ENCODE measurements at regions not wholly inside any gene's neighbourhood (a gene's known extent, or its start where the extent isn't known, plus 50 kb on each side); places are given as distances from the start of the nearest gene placed in this dataset.
A peak's percentile ranks its signal among the peaks of the same experiment; 100 is the strongest.
"Not testable (repeated sequence)": the region's sequence is repeated elsewhere in the genome, so short reads cannot be mapped to it uniquely, and the experiment has no call there.

DNA sequence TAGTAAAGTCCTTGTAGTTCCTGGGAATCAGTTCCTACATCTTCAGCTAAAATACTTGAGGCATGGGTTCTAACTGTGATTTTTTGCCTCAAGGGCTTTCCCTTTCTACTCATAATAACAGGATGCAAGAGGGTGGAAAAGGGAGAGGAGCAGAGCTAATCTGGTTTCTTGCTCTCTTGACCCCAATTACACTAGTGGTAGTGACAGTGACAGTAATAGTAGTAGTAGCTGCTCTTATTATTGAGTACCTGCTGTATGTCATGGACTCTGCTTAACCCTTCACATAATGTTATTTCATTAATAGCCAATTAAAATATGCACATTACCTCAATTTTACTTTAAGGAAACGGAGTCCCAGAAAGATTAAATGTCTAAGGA lies 214.8 kb upstream of the HNRNPA3 start:
- DNase-seq, result no peak
- in situ Hi-C loops (cut with HindIII; ENCODE audit: low pct_ligation_motif_present, low sequenced_read_pairs), result no loop called here
- H3K27ac ChIP-seq, result no peak overlapping the region
- H3K27me3 ChIP-seq (replicated peaks), result no peaks in the 10 kb centered on the region
- H3K4me3 ChIP-seq (ENCODE audit: low read depth, low read length), result no peak overlapping the region
- no peaks in the 10 kb centered on the region for H3K36me3 ChIP-seq (replicated peaks)
- TF ChIP-seq, protein P1, sequence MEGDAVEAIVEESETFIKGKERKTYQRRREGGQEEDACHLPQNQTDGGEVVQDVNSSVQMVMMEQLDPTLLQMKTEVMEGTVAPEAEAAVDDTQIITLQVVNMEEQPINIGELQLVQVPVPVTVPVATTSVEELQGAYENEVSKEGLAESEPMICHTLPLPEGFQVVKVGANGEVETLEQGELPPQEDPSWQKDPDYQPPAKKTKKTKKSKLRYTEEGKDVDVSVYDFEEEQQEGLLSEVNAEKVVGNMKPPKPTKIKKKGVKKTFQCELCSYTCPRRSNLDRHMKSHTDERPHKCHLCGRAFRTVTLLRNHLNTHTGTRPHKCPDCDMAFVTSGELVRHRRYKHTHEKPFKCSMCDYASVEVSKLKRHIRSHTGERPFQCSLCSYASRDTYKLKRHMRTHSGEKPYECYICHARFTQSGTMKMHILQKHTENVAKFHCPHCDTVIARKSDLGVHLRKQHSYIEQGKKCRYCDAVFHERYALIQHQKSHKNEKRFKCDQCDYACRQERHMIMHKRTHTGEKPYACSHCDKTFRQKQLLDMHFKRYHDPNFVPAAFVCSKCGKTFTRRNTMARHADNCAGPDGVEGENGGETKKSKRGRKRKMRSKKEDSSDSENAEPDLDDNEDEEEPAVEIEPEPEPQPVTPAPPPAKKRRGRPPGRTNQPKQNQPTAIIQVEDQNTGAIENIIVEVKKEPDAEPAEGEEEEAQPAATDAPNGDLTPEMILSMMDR (IDR thresholded peaks at IDR 0.05; ENCODE audit: low read depth, low read length, missing control alignments), result no peak

DNA sequence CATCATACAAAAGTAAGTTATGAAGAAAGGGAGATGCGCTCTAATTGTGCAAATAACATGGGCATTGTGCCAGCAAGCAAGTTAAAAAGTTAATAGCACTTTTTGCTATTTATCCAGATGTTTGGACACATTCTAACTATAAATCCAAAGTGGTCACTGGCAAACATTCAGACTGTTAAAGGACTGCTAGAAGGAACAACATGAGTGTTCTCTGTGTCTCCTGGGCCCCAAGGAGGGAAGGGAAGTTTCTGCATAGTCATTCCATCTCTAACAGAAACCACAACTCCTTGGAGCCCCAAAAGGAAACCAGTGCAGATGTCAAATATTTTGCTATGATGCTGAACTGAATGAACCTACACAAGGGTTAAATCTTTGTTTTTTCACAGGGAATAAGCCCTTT lies 213.3 kb upstream of the HNRNPA3 start:
- H3K4me3 ChIP-seq (ENCODE audit: low read depth, low read length), result no peak overlapping the region
- TF ChIP-seq, protein P1 (IDR thresholded peaks at IDR 0.05; ENCODE audit: low read depth, low read length, missing control alignments), result no peak
- in situ Hi-C loops (cut with HindIII; ENCODE audit: low pct_ligation_motif_present, low sequenced_read_pairs), result no loop called here
- H3K27me3 ChIP-seq (replicated peaks), result no peaks in the 10 kb centered on the region
- no peak overlapping the region for H3K27ac ChIP-seq
- DNase-seq, result peak; percentile 20
- H3K36me3 ChIP-seq (replicated peaks), result no peaks in the 10 kb centered on the region

DNA sequence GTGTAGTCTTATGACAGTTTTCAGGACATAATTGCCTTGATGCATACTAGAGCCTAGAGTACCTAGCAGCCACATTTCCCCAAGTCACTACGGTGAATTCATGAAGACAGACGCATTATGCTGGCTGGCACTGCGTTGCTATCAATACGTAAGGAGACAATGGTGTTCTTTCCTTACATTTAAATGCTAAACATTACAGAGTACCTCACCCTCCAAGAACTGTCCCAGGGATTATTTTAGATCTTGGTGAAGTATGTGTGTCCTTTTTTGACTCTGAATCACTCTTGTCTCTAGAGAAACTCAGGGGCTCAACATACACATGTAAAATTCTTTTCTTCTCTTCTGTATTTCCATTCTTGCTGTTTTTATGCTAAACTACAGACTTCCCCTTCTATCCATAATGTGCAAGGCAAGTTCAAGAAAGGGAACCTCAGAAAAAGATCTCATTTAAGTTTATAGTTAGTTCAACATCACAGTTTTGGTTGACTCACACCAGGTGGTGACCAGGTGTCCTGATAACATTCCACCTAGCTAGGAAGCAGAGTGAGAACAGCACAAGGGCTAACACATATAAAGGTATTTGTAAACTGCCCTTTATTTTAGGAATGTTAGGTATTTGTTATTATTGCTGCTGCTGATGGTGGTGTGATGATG lies 212.4 kb upstream of the HNRNPA3 start:
- H3K27me3 ChIP-seq (replicated peaks), result no peaks in the 10 kb centered on the region
- TF ChIP-seq, protein P1 (IDR thresholded peaks at IDR 0.05; ENCODE audit: low read depth, low read length, missing control alignments), result no peak
- H3K27ac ChIP-seq, result no peak overlapping the region
- no peaks in the 10 kb centered on the region for H3K36me3 ChIP-seq (replicated peaks)
- H3K4me3 ChIP-seq (ENCODE audit: low read depth, low read length), result no peak overlapping the region
- no peak for DNase-seq
- in situ Hi-C loops (cut with HindIII; ENCODE audit: low pct_ligation_motif_present, low sequenced_read_pairs), result no loop called here

DNA sequence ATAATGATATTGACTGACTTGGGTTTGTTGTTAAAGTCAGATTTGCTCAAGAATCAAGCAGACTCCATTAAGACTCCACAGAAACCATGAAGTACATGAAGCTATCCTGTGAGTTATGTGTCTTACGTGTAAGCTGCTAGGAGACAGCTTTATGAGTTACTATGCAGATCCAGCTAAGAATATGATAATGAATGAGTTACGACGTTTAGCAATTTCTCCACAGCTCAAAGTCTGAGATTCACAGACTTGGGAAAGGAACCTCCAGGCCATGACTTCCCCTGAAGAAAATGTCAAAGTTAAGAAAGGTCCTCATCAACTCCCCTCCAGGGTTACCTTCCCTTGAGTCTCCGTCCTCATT lies 211.9 kb upstream of the HNRNPA3 start:
- TF ChIP-seq, protein P1 (IDR thresholded peaks at IDR 0.05; ENCODE audit: low read depth, low read length, missing control alignments), result no peak
- no peaks in the 10 kb centered on the region for H3K27me3 ChIP-seq (replicated peaks)
- in situ Hi-C loops (cut with HindIII; ENCODE audit: low pct_ligation_motif_present, low sequenced_read_pairs), result no loop called here
- H3K36me3 ChIP-seq (replicated peaks), result no peaks in the 10 kb centered on the region
- H3K27ac ChIP-seq, result no peak overlapping the region
- no peak overlapping the region for H3K4me3 ChIP-seq (ENCODE audit: low read depth, low read length)
- DNase-seq, result no peak

DNA sequence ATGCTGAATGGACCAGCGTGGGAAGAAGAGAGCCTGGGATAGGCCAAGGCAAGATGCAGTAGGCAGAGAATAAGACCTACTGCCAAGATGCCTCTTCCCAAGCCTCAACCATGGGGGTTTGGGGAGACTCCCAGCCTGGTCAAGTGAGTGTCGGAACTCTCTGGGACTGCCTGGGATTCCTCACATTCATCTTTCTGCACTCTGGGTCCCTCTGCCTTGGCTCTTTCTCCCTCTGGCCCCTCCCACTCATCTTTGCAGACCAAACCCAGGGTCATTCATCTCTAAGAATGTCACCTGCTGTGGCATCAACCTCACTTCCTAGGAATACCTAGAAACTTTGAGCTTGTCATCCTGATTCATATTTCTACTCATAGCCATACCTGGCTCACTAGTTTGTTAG lies 211.3 kb upstream of the HNRNPA3 start:
- Histone ChIP-seq H3K27me3 (replicated peaks) (no peaks in the 10 kb centered on the region), H3K4me3 (ENCODE audit: low read depth, low read length) (no peak overlapping the region), H3K36me3 (replicated peaks) (no peaks in the 10 kb centered on the region), H3K27ac (no peak overlapping the region)
- in situ Hi-C loops (cut with HindIII; ENCODE audit: low pct_ligation_motif_present, low sequenced_read_pairs), result no loop called here
- TF ChIP-seq, protein P1 (IDR thresholded peaks at IDR 0.05; ENCODE audit: low read depth, low read length, missing control alignments), result no peak
- DNase-seq, result no peak

DNA sequence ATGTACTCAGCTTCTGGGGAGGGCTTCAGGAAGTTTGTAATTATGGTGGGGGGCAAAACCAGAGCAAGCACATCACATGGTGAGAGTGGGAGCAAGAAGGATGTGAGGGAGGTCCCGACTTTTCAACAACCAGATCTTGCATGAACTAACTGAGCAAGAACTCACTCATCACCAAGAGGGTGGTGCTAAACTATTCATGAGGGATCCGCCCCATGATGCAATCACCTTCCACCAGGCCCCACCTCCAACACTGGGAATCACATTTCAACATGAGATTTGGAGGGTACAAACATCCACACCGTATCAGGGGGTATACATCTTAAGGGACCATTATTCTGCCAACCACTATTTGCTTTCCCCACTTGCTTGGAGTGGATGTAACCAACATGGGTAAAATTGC lies 209.6 kb upstream of the HNRNPA3 start:
- DNase-seq, result no peak
- no peak overlapping the region for H3K27ac ChIP-seq
- H3K36me3 ChIP-seq (replicated peaks), result no peaks in the 10 kb centered on the region
- TF ChIP-seq, protein P1 (IDR thresholded peaks at IDR 0.05; ENCODE audit: low read depth, low read length, missing control alignments), result no peak
- H3K4me3 ChIP-seq (ENCODE audit: low read depth, low read length), result no peak overlapping the region
- in situ Hi-C loops (cut with HindIII; ENCODE audit: low pct_ligation_motif_present, low sequenced_read_pairs), result no loop called here
- H3K27me3 ChIP-seq (replicated peaks), result no peaks in the 10 kb centered on the region

DNA sequence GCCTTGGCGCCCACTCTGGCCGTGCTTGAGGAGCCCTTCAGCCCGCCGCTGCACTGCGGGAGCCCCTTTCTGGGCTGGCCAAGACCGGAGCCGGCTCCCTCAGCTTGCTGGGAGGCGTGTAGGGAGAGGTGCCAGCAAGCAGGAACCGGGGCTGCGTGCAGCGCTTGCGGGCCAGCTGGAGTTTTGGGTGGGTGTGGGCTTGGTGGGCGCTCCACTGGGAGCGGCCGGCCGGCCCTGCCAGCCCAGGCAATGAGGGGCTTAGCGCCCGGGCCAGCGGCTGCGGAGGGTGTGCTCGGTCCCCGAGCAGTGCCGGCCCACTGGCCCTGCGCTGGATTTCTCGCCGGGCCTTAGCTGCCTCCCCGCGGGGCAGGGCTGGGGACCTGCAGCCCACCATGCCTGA lies 204.9 kb upstream of the HNRNPA3 start:
- H3K4me3 ChIP-seq (ENCODE audit: low read depth, low read length); DNase-seq; H3K27ac ChIP-seq; H3K36me3 ChIP-seq (replicated peaks); in situ Hi-C loops (cut with HindIII; ENCODE audit: low pct_ligation_motif_present, low sequenced_read_pairs); H3K27me3 ChIP-seq (replicated peaks): not testable (repeated sequence)

DNA sequence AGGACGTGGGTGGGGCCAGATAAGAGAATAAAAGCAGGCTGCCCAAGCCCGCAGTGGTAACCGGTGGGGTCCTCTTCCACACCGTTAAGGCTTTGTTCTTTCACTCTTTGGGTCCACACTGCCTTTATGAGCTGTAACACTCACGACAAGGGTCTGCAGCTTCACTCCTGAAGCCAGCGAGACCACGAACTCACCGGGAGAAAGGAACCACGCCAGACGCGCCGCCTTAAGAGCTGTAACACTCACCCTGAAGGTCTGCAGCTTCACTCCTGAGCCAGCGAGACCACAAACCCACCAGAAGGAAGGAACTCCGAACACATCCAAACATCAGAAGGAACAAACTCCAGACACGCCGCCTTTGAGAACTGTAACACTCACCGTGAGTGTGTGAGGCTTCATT lies 203.9 kb upstream of the HNRNPA3 start:
- H3K27ac ChIP-seq; H3K4me3 ChIP-seq (ENCODE audit: low read depth, low read length); DNase-seq; H3K36me3 ChIP-seq (replicated peaks); H3K27me3 ChIP-seq (replicated peaks); in situ Hi-C loops (cut with HindIII; ENCODE audit: low pct_ligation_motif_present, low sequenced_read_pairs): not testable (repeated sequence)
